ENCODE measurements at regions not wholly inside any gene's neighbourhood (a gene's known extent, or its start where the extent isn't known, plus 50 kb on each side); places are given as distances from the start of the nearest gene placed in this dataset.

GRCh38 chr1:166340709-166341108 lies 173.9 kb upstream of the FAM78B start:
- no peak overlapping the region for H2AFZ ChIP-seq (ENCODE audit: low read length)
- DNase-seq: no peak
- H4K20me1 ChIP-seq (ENCODE audit: insufficient read depth, low read length): no peaks in the 10 kb centered on the region
- no peak overlapping the region for H3K4me2 ChIP-seq (ENCODE audit: low read depth, low read length)
- no peaks in the 10 kb centered on the region for H3K27me3 ChIP-seq (replicated peaks; ENCODE audit: insufficient read depth, low read length)
- no peaks in the 10 kb centered on the region for H3K36me3 ChIP-seq (replicated peaks; ENCODE audit: insufficient read depth, low read length)
- no peaks in the 10 kb centered on the region for H3K79me2 ChIP-seq (ENCODE audit: low read length)
- H3F3A ChIP-seq (ENCODE audit: insufficient read depth, low read length): no peaks in the 10 kb centered on the region
- H3K27ac ChIP-seq (ENCODE audit: low read length): no peak overlapping the region
- H3K4me3 ChIP-seq (ENCODE audit: low read length): no peak overlapping the region
- H3K9me3 ChIP-seq (replicated peaks; ENCODE audit: insufficient read depth, low read length): no peaks in the 10 kb centered on the region
- H3K9ac ChIP-seq (ENCODE audit: low read length): no peak overlapping the region
- TF ChIP-seq EZH2 (optimal IDR thresholded peaks at IDR 0.05; ENCODE audit: low read depth, low read length) (no peak), CTCF (IDR thresholded peaks at IDR 0.05; ENCODE audit: low read length) (no peak), EZH2phosphoT487 (IDR thresholded peaks at IDR 0.05; ENCODE audit: low read length) (no peak)
- no peaks in the 10 kb centered on the region for H3K9me2 ChIP-seq (replicated peaks; ENCODE audit: insufficient read depth, low read length)
- H3K4me1 ChIP-seq (ENCODE audit: low read length): no peaks in the 10 kb centered on the region

- Histone ChIP-seq H3K9ac (ENCODE audit: low read length) (no peak overlapping the region), H3K4me3 (ENCODE audit: low read length) (no peak overlapping the region), H3K27me3 (replicated peaks; ENCODE audit: insufficient read depth, low read length) (no peaks in the 10 kb centered on the region), H2AFZ (ENCODE audit: low read length) (no peak overlapping the region), H3K4me2 (ENCODE audit: low read depth, low read length) (no peak overlapping the region), H3K79me2 (ENCODE audit: low read length) (no peaks in the 10 kb centered on the region), H3K9me3 (replicated peaks; ENCODE audit: insufficient read depth, low read length) (no peaks in the 10 kb centered on the region), H3F3A (ENCODE audit: insufficient read depth, low read length) (no peaks in the 10 kb centered on the region), H3K9me2 (replicated peaks; ENCODE audit: insufficient read depth, low read length) (no peaks in the 10 kb centered on the region), H3K4me1 (ENCODE audit: low read length) (no peaks in the 10 kb centered on the region), H3K36me3 (replicated peaks; ENCODE audit: insufficient read depth, low read length) (no peaks in the 10 kb centered on the region), H4K20me1 (ENCODE audit: insufficient read depth, low read length) (no peaks in the 10 kb centered on the region), H3K27ac (ENCODE audit: low read length) (no peak overlapping the region)
- no peak for DNase-seq
- no peak for TF ChIP-seq CTCF (IDR thresholded peaks at IDR 0.05; ENCODE audit: low read length)
- TF ChIP-seq EZH2 (optimal IDR thresholded peaks at IDR 0.05; ENCODE audit: low read depth, low read length): no peak
- TF ChIP-seq EZH2phosphoT487 (IDR thresholded peaks at IDR 0.05; ENCODE audit: low read length): no peak
Measured at GRCh38 chr1:166343276-166343675, 176.5 kb upstream of the FAM78B start.

GRCh38 chr1:166350490-166350889 lies 183.7 kb upstream of the FAM78B start:
- no peaks in the 10 kb centered on the region for H4K20me1 ChIP-seq (ENCODE audit: insufficient read depth, low read length)
- H3K9me3 ChIP-seq (replicated peaks; ENCODE audit: insufficient read depth, low read length): no peaks in the 10 kb centered on the region
- no peaks in the 10 kb centered on the region for H3K36me3 ChIP-seq (replicated peaks; ENCODE audit: insufficient read depth, low read length)
- H3K79me2 ChIP-seq (ENCODE audit: low read length): no peaks in the 10 kb centered on the region
- DNase-seq: no peak
- H3F3A ChIP-seq (ENCODE audit: insufficient read depth, low read length): no peaks in the 10 kb centered on the region
- no peaks in the 10 kb centered on the region for H3K27me3 ChIP-seq (replicated peaks; ENCODE audit: insufficient read depth, low read length)
- H3K27ac ChIP-seq (ENCODE audit: low read length): no peak overlapping the region
- no peak overlapping the region for H3K4me3 ChIP-seq (ENCODE audit: low read length)
- H3K9me2 ChIP-seq (replicated peaks; ENCODE audit: insufficient read depth, low read length): no peaks in the 10 kb centered on the region
- no peaks in the 10 kb centered on the region for H3K4me1 ChIP-seq (ENCODE audit: low read length)
- TF ChIP-seq CTCF (IDR thresholded peaks at IDR 0.05; ENCODE audit: low read length) (no peak), EZH2 (optimal IDR thresholded peaks at IDR 0.05; ENCODE audit: low read depth, low read length) (no peak), EZH2phosphoT487 (IDR thresholded peaks at IDR 0.05; ENCODE audit: low read length) (no peak)
- no peak overlapping the region for H3K4me2 ChIP-seq (ENCODE audit: low read depth, low read length)
- H3K9ac ChIP-seq (ENCODE audit: low read length): no peak overlapping the region
- no peak overlapping the region for H2AFZ ChIP-seq (ENCODE audit: low read length)

Data from MM.1S (cell line).